ENCODE measurements at regions not wholly inside any gene's neighbourhood (a gene's known extent, or its start where the extent isn't known, plus 50 kb on each side); places are given as distances from the start of the nearest gene placed in this dataset.
A peak's percentile ranks its signal among the peaks of the same experiment; 100 is the strongest.
"Not testable (repeated sequence)": the region's sequence is repeated elsewhere in the genome, so short reads cannot be mapped to it uniquely, and the experiment has no call there.

DNA sequence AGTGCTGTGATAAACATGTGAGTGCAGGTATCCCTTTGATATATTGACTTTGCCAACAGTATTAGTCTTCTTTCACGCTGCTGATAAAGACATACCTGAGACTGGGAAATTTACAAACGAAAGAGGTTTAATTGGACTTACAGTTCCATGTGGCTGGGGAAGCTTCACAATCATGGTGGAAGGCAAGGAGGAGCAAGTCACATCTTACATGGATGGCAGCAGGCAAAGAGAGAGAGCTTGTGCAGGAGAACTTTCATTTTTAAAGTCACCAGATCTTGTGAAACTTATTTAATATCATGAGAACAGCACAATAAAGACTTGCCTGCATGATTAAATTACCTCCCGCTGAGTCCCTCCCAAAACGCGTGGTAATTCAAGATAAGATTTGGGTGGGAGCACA lies 277.9 kb upstream of the GCFC2 start:
- DNase-seq = not testable (repeated sequence)

DNA sequence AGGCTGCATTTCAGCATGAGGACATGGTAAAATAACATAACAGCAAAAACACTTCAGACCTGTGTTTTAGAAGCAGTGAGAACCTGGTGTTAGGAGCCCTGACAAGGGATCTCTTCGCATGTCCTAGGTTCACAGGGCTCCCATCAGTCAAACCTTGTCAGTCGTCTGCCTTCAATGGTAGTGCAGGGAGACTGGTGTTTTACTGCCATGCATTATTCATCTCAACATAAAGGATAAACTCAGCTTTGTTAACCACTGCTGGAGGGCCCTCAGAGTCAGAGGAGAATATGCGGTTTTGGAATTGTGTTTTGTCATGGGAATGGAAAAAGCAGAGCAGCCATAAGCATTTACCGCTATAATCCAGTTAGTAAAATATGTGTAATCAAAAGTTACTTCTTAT lies 275.9 kb upstream of the GCFC2 start:
- peak; percentile 1 for DNase-seq

DNA sequence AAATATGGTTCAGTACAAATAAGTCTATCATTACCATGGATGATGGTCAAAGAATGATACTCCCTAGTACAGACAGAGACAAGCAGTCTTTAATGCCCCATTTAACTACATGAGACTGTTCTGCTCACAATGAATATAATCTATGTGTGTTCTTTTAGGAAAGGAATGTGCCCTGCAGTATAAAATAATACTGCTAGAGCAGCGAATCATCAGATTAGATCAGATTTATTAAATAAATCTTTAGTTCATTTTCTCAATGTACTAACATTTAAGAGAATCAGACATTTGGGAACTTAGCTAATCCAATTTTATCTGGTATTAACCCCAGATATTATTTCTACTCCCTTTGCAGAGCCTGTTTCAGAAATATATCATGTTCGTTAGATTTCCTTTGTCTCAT lies 272.0 kb upstream of the GCFC2 start:
- DNase-seq = no peak

DNA sequence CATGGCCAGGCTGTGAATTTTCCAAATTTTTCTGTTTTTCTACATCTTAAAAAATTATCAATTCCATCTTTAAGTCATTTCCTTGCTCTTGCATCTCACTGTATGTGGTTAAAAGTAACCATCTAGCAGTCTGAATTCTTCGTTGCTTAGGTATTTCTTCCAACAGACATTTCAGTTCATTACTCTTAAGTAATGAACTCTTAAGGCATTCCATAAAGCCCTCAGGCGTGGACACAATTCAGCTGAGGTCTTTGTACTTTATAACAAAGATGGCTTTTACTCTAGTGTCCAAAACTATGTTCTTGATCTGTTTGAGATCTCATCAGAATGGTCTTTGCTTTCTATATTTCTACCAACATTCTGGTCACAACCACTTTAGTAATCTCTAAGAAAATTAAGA lies 253.9 kb upstream of the GCFC2 start:
- DNase-seq = no peak

DNA sequence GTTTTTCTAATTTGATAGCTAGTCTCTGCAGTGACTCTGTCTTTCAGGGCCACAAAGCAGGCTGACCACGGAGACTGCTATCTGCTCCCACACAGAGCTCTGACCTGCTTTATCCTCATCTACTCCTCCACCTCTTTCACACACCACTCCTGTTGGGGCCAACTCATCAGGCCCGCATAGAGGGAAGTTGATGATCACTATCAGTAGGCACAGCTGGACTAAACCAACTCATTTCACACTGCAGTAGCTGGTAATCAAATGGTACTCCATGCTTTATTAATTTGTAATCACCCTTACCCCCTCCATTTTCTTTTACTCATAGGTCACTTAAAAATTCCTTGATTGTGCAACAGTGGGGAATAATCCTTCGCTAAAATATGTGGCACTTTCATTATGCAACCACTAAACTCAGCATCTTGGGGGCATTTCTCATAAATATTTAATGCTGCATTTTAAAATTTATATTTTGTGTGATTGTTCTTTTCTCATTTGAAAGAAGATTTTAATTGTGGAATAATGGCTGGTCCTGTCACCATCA lies 249.8 kb upstream of the GCFC2 start:
- no peak for DNase-seq

DNA sequence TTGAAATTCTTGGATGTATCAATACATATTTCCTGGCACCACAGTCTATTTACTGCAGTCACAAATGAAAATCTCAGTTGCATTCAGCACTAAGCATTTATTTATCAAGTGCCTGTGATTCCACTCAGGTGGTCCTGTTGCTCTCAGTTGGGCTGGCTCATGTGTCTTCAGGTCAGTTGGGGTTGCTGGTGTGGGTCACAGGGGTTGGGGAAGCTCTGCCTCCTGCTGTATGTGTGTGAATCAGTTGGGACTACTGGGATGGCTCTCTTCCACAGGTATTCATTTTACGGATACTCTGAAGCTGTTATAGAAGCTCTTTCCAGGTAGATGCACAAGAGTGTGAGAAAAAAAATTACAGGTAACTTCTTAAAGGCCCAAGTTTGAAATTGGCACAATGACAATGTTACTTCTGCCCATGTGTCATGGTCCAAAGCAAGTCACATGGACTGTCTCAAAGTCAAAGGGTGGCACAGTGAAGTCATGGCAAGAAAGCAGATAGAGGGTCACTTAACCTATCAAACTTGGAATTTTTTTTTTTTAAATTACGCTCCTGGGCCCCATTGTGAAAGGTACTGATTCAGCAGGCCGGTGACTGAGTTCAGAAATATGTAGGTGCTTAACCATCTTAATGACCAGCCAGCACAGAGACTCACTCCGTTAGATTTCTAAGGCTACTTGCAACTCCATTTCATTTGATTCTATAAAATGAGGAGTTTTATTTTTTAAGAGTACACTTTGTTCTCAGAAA lies 249.2 kb upstream of the GCFC2 start:
- no peak for DNase-seq

DNA sequence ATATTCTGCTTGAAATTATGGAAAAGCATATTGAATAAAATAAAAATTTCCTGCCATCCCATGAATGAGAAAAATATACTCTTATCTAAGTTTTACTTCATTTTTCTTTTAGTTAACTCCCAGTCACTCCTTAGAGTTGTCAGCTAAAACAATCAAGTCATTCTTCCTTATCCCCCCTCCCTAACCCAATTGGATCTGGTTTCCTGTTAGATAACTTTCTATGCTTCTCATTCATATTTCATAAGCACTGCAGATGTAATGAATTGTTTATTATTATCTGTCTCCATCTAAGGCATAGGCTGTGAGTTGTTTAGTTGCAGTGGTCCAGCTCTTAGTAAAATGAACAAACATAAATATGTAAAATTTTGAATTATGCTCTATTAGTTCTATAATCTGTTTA lies 244.0 kb upstream of the GCFC2 start:
- DNase-seq = no peak

DNA sequence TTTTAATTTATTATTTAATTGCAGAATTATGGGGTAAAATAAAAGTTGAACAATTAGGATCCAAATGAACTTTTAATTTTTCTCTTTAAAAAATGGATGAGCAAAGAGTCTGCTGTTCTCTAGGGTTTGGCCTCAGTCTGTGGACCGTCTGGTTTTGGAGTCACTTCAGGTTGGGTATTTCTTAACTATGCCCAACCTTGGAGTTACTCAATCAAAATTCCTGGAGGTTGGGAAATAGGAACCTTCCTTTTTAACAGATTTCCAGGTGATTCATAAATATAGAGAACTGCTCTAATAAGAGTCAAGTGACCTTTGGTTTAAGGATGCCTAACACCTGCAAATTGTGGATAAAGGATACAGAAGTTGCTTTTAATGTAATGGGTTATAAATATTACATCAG lies 241.5 kb upstream of the GCFC2 start:
- DNase-seq = no peak

DNA sequence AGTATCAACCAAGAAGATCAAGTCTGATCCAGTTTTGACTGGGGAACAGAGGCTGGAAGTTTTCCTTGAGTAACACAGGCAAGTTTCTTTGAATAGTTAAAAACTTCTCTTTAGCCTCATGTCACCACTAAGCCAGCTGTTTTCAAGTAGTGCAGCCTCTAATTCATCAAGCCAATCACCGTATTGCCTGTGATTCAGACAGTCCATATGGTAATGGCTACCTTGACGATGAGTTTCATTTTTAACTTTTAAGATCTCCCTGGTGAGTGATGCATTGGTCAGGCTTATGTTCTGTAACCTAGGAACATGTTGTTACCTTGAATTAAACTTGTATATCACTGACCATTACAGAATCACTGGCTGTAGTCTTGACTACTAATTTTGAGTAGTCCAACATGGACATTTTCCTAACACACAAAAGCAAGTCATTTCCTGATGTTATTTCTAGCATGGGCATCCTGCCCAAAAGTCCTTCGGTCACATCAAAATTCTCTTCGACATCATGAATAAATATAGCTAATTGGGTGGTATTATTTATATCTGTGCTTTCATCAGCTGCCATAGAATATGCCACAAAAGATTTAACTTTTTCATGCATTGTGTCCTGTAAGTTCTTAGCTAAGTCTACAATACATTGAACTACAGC lies 238.8 kb upstream of the GCFC2 start:
- DNase-seq = no peak

DNA sequence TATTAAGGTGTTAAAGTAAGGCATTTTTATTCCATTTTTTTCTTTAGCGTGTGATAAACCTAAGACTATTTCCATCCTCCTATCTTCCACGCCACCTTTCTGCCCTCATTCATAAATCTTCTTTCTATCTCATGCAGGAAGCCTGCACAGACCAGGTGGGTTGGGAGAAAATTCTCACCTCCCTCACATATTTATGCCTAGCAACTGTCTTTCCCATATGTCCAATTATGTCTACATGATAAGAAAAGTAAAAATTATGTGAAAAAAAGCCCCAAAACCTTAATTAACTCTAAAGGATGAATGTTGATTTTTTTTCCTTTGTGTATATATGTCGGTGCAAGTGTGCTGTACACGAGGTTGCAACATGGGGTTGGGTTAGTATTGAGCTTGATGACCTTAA lies 225.6 kb upstream of the GCFC2 start:
- DNase-seq = no peak

DNA sequence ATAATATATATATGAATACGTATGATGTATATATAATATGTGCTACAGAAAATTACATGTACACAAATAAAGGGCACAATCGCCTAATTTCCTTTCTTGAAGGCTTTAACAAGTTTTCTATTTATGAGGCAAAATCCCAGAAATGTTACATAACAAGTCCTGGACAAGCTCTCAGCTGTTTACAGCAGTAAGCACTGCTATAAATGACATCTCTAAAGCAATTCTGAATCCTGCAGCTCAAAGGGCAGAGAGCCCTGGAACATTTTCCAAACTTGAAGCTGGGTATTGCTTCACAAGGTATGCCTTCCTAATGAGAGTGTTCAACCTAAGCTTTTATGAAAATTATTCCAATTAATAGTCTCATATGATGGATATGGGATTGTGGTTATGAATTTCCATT lies 222.3 kb upstream of the GCFC2 start:
- DNase-seq = no peak

DNA sequence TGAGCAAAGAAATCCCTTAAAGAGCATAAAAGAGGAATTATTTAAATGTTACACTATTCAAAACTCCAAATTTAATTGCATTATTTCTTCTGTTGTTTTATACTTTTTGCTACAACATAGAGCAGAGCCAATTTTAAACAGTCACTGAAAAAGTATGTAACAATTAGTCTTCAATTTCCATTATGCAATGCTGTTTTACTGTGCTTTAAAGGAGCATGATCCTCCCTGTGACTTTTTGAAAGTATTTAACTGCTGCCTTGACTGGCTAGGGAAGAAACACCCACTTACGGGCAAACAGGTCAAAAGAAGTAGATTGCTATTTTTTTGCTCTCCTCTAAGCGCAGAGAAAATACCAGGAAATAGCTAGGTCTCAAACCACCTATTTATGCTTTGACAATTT lies 217.4 kb upstream of the GCFC2 start:
- DNase-seq = no peak

DNA sequence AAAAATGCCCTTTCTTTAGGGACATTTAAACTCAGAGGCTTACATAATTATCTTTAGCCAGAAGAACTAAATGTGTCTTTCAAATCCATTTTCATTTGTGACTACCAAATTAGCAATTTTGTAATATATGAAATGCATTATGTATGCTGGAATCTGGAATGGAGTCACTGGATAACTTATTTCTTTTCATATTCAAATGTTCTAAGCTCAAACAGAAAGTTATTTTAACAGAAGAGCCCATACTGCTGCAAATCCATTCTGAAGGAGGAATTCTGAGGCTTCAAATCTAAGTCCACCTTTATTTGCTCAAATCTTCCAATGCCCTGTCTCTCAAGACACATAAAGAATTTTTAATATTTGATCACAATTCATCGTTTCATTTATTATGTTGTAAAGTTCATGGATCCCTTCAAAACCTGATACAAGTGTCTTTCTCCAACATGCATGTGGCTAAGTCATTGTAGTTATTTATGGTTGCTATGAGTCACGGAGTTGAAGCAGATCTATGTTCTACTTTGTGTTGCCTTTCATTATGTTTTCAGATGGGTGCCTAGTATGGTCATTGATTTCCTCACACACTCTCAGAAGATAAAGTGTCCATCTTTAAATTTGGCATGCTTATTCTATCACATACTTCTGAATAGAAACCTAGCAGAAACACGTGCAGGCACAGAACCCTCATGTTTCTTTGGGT lies 214.8 kb upstream of the GCFC2 start:
- no peak for DNase-seq

DNA sequence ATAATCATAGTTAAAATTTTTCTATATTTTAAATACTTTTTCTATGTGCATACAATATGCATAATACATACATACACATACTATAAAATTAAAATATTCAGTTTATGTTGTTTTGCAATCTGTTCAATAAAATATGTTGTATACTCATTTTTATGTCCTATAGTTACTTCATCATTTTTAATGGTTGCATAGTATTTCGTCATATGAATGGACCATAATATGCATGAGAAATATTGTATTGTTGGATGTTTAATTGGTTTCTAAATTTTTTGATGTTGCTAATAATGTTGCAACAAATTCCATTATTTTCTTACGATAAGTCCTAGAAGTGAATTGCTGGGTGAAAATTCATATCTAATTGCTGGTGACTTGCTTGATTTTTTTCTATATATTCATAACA lies 211.5 kb upstream of the GCFC2 start:
- DNase-seq = no peak

DNA sequence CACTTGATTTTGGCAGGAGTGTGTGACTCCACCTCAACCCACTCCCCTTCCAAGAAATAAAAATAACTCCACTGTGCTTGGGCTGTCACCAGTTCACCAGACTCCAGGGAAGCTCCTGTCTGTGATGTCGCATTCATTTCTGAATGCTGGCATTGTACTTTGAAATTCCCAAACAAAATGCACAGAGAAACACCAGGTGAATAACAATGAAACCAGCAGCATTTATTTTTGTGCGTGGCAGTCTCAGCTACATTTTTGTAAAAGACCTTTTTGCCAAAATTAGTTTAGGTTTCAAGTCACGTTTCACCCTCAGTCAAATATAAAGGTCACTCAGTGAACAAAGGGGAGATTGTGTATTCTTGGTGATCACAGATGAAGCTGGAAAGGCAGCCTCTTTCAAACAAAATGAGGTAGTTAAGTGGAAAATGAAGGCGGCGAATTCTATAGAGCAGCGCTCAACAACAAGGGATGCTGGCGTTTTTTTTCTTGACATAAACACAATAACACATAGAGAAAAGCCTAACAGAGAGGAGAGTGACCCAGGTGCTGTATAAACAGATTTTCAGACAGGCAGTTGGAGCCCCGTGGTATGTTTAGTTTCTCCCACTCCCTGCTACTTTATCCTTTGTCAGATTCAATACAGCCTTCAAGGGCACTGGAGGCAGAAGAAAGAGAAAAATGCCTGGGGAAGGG lies 210.3 kb upstream of the GCFC2 start:
- DNase-seq = peak; percentile 90

DNA sequence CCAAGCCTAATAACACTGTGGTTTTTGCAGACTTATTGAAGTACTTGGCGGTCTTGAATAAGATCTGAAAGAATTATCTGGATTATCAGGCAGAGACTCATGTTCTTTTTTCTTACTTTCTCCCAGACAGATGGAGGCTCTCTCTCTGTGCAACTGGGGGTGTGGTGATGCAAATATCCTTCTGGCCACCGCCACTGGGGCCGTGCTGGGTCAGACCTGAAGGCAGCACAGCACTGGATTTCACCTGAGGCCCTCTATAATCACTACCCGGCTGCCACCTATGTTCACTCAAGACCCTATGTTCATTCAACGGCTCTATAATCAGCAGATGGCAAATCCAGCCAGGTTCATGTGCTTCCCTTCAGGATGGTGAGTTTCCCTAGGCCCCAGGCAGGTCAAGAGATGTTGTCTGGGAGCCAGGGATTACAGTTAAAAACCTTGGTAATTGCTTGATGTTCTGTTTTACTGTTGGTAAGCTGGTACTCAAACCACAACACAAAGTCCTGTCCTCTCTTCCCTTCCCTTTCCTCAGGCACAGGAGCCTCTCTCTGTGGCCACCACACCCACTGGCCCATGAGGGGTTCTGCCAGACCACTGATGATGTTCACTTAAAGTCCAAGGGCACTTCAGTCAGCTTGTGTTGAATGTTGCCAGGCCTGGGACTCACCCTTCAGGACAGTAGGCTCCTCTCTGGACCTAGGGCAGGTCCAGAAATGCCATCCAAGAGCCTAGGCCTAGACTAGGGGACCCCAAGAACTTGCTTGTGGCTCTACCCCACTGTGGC lies 205.3 kb upstream of the GCFC2 start:
- no peak for DNase-seq

DNA sequence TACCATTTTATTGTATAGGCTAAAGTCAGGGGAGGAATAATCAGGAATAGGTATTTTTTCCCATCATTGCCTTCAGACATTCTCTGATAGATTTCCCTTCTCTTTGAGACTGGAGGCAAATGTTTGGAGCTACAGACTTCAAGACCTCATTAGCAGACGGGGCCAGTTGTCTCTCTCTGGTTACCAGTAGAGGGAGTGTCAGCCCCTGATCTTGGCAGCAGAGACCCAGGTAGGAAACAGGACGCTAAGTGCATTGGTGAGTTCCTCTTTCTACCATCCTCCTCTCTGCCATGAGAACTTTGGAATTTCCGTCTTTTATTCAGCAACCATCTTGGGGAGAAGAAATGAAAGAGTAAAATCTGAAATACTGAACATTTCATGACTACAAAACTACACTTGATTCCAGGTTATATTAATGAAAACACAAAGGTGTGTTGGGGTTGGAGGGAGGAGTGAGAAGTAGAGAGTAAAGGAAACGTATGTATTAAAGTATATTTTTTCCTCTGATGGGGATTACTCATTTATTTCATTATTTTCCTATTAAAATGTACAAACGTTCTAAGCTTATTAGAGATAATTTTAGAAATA lies 186.2 kb upstream of the GCFC2 start:
- peak; percentile 46 for DNase-seq

DNA sequence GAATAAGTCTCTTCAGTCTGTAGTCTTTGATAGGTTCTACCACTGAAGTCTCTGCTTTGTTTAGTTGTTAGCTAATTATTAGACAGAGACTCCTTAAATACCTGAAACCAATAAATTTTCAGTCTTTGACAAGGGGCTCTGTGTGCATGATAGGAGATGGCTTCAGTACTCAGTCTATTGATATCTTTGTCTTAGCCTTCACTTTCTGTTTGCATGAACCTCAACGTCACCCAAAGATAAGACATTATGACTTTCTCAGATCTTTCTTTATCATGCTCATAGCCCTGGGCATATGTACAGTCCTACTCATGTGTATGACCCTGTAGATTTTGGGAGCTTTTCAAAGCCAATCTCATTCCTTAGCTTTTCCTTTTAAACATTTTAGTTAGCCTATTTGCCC lies 183.5 kb upstream of the GCFC2 start:
- DNase-seq = no peak

DNA sequence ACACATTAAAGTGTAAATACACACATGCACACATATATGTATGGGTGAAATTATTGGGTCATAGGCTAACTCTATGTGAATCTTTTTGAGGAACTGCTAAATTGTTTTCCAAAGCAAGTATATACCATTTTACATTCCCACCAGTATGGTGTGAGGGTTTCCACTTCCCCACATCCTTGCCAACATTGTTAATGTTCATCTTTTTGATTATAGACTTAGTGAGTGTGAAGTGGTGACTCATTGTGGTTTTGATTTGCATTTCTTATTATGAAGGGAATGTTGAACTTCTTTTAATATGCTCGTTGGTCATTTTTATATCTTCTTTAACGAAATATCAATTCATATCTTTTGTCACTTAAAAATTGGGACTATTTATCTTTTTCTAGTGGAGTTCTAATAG lies 181.8 kb upstream of the GCFC2 start:
- DNase-seq = no peak

DNA sequence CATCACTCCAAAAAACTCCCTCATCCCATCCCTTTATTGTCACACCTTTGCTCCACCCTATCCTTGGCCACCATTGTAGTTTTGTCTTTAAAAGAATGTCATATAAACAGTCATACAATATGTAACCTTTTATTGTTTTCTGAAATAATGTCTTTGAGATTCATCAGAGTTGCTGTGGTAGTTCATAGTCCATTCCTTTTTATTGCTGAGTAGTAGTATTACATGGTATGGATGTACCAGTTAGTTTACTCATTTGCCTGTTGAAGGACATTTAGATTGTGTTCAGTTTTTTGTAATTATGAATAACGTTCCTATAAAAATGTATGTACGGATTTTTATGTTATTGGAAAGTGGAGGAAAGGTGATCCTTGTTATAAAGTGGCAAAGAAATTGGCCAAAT lies 171.8 kb upstream of the GCFC2 start:
- no peak for DNase-seq

DNA sequence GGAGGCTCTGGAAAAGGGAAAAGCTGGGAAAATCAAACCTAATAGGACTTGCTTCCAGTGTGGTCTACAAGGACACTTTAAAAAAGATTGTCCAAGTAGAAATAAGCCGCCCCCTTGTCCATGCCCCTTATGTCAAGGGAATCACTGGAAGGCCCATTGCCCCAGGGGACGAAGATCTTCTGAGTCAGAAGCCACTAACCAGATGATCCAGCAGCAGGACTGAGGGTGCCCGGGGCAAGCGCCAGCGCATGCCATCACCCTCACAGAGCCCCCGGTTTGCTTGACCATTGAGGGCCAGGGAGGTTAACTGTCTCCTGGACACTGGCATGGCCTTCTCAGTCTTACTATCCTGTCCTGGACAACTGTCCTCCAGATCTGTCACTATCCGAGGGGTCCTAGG lies 164.9 kb upstream of the GCFC2 start:
- DNase-seq = not testable (repeated sequence)
